GM19395 (cell line): ENCODE measurements at regions not wholly inside any gene's neighbourhood (a gene's known extent, or its start where the extent isn't known, plus 50 kb on each side); places are given as distances from the start of the nearest gene placed in this dataset.
"Not testable (repeated sequence)": the region's sequence is repeated elsewhere in the genome, so short reads cannot be mapped to it uniquely, and the experiment has no call there.

ENCODE experiments used
- ATAC-seq: cut with Tn5 transposase; IDR thresholded peaks from one replicate; pipeline ENCODE4 v1.9.1; 2021; ENCODE audit warnings: mild to moderate bottlenecking, moderate library complexity; ENCODE audit not compliant: unreplicated experiment

- not testable (repeated sequence) for ATAC-seq
These were observed 2693.1 kb upstream of the TPTE start for GRCh38 chr21:7828260-7828659.

- ATAC-seq, result not testable (repeated sequence)
These were observed 2692.0 kb upstream of the TPTE start for GRCh38 chr21:7829411-7829810.

GRCh38 chr21:7837315-7837714, 2684.1 kb upstream of the TPTE start:
- not testable (repeated sequence) for ATAC-seq

- not testable (repeated sequence) for ATAC-seq
These were observed 2668.0 kb upstream of the TPTE start for GRCh38 chr21:7853426-7853825.

- ATAC-seq, result not testable (repeated sequence)
These were observed 2667.5 kb upstream of the TPTE start for GRCh38 chr21:7853836-7854235.
